WI38 (cell line): ENCODE measurements at regions not wholly inside any gene's neighbourhood (a gene's known extent, or its start where the extent isn't known, plus 50 kb on each side); places are given as distances from the start of the nearest gene placed in this dataset.

Experiments used
- H3K4me3 ChIP-seq: 2 replicates; pipeline ENCODE4 v1.5.1; 2011; ENCODE audit warnings: low read depth, mild to moderate bottlenecking, control low read depth, low read length
- TF ChIP-seq, protein P1 (sequence below): IDR thresholded peaks from 2 replicates; pipeline ENCODE4 v1.5.1; 2012; ENCODE audit warnings: low read depth, mild to moderate bottlenecking, control low read depth, low read length

DNA sequence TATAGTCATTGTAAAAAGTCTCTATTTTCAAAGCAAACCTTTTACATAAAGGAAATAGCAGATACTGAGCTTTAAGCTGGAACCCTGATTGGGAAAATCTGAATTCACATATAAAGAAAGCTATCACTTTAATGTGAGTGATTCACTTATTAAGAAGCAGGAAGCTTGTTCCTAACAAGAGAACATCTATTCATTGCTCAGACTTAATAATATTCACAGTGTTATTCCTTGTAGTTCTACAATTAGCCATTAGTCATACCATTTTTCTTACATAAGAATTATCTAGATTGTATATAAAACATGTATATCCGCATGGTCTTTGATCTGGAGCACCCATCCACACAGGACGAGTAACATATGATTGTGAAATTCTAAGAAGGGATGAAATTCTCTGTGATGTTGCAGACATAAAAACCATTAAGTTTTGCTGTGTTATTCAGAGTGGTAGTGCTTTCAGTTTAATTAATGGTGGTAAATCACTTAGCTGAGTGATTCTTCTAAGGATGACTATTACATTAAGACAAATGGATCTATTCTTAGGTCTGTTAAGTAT lies 71.1 kb upstream of the FOXQ1 start:
- no peak overlapping the region for H3K4me3 ChIP-seq
- TF ChIP-seq, protein P1, sequence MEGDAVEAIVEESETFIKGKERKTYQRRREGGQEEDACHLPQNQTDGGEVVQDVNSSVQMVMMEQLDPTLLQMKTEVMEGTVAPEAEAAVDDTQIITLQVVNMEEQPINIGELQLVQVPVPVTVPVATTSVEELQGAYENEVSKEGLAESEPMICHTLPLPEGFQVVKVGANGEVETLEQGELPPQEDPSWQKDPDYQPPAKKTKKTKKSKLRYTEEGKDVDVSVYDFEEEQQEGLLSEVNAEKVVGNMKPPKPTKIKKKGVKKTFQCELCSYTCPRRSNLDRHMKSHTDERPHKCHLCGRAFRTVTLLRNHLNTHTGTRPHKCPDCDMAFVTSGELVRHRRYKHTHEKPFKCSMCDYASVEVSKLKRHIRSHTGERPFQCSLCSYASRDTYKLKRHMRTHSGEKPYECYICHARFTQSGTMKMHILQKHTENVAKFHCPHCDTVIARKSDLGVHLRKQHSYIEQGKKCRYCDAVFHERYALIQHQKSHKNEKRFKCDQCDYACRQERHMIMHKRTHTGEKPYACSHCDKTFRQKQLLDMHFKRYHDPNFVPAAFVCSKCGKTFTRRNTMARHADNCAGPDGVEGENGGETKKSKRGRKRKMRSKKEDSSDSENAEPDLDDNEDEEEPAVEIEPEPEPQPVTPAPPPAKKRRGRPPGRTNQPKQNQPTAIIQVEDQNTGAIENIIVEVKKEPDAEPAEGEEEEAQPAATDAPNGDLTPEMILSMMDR: no peak

DNA sequence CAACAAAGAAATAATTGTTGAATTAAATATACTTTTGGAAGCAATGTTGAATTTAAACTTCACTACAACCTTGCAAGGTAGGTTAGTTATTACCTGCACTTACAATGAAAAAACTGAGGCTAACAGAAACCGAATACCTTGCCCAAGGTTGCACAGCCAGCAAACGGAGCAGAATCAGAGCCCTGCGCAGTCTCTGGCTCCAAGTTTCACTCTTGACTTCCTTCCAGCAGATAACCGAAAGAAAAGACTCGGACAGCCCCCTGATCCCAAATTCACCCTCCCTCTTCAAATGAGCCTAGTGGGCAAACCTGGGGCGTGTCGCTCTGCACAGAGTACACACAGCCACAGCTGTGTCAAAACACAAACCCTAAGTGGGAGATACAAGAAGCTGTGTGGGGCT lies 72.1 kb upstream of the FOXQ1 start:
- TF ChIP-seq, protein P1: no peak
- H3K4me3 ChIP-seq: no peak overlapping the region

DNA sequence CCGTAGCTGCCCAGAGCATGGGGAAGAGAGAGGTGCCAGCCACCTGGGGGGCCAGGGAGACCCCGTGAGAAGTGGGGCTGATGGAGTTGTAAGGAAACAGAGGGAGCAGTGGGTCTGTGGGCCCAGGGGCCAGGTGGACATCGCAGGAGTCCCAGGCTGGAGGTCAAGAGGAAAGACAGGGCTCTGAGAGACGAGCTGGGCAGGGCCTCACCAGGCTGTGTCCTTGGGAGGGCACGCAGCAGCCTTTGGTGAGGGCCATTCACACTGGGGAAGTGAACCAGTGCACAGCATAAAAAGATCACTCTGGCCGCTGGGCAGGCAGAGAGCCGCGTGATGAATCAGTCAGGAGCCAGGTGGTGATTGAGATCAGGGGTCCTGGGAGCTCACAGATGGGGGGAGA lies 73.9 kb upstream of the FOXQ1 start:
- no peak overlapping the region for H3K4me3 ChIP-seq
- TF ChIP-seq, protein P1: no peak

DNA sequence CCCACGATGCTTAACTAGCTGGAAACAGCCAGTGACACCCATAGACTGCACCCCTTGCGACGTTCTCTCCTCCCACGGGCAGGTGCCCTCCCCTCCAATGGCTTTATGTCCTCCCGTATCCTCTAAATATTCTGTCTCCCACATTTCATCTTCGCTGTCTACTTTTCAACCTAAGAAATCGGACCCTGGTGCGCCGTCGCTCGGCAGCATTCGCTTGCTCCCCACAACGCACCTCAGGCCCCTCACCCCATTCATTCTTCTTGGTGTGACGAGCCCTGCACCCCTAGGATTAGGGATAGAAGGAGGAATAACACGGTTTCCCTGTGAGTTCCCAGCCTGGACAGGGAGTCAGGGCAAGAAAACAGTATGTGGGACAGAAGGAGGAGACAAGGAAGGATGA lies 74.3 kb upstream of the FOXQ1 start:
- no peak overlapping the region for H3K4me3 ChIP-seq
- TF ChIP-seq, protein P1: no peak

DNA sequence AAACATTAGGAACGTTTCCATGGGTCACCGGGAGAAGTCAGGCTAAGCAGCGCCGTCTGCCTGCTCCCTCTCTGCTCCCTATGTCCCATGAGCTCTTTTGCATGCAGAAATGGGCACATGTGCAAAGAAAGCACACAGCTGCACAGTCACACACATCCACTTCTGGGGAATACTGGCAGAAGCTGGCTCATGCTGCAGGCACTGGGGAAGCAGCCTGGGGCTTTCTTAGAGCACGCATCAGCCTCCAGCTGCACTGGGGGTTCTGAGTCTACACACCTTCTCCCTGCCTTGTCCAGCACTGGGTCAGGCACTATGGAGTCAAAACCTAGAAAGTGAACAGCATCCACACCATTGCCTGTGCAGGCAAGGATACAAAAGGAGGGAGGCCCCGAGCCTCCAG lies 76.1 kb upstream of the FOXQ1 start:
- TF ChIP-seq, protein P1: no peak
- H3K4me3 ChIP-seq: no peak overlapping the region

DNA sequence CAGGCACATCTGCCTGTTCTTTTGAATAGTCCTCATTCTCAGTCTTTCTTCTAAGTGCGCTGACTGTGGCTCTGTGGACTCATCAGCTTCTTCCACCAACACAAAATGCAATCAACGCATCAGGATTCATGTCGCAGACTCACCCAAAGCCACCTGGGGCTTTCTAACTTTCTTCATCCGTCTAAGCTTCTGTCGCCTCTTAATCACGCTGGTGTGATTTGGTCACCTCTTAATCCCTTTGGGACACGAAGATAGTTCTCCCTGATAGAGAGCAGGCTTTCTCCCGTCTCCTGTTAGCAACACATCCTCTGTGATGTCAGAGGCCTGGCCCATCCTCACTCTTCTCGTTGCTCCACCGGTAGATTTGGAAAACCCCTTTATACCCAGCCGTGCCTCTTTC lies 78.0 kb upstream of the FOXQ1 start:
- H3K4me3 ChIP-seq: no peak overlapping the region
- TF ChIP-seq, protein P1: no peak

DNA sequence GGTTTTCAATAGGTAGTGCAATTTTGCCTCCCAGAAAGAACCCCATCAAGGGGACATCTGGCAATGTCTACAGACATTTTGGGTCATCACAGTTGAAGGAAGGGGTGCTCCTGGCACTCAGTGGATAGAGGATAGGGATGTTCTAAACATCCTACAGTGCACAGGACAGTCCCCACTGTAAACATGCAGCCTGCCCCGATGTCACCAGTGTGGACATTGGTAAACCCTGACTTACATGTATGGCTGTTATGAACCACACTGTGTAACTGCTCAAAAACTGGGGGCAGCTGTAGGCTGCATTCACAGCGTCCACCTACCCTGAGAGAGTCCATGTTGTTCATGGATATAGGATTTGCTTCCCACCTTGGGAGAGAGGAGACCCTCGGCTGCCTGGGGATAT lies 79.3 kb upstream of the FOXQ1 start:
- no peak overlapping the region for H3K4me3 ChIP-seq
- TF ChIP-seq, protein P1: no peak
